ENCODE measurements at regions not wholly inside any gene's neighbourhood (a gene's known extent, or its start where the extent isn't known, plus 50 kb on each side); places are given as distances from the start of the nearest gene placed in this dataset.

- no peak overlapping the region for H3K4me3 Mint-ChIP-seq
- H3K27ac Mint-ChIP-seq = no peak overlapping the region
- peaks cover 0 to 6% of the 10 kb centered on the region in 2 donors for H3K9me3 Mint-ChIP-seq
- DNase-seq (no peak), ATAC-seq (no peak)
- no peaks in the 10 kb centered on the region for H3K27me3 Mint-ChIP-seq
- H3K4me1 Mint-ChIP-seq = no peaks in the 10 kb centered on the region
These were observed 1844.7 kb downstream of the NCAM2 start for GRCh38 chr21:22842875-22843274.

- H3K27ac Mint-ChIP-seq = no peak overlapping the region
- H3K9me3 Mint-ChIP-seq = no peaks in the 10 kb centered on the region
- H3K4me3 Mint-ChIP-seq = no peak overlapping the region
- no peaks in the 10 kb centered on the region for H3K27me3 Mint-ChIP-seq
- no peaks in the 10 kb centered on the region for H3K4me1 Mint-ChIP-seq
- ATAC-seq = no peak
- no peak for DNase-seq
These were observed 1857.4 kb downstream of the NCAM2 start for GRCh38 chr21:22855581-22855980.

- DNase-seq = no peak
- no peaks in the 10 kb centered on the region for H3K27me3 Mint-ChIP-seq
- no peak overlapping the region for H3K27ac Mint-ChIP-seq
- peaks cover 1% of the 10 kb centered on the region for H3K4me1 Mint-ChIP-seq
- H3K4me3 Mint-ChIP-seq = no peak overlapping the region
- peaks cover 0 to 7% of the 10 kb centered on the region in 2 donors for H3K9me3 Mint-ChIP-seq
- no peak for ATAC-seq
These were observed 1873.5 kb downstream of the NCAM2 start for GRCh38 chr21:22871692-22872091.

GRCh38 chr21:22880573-22880972 is 1882.4 kb downstream of the NCAM2 start:
- peak; percentile 35 for ATAC-seq
- H3K27me3 Mint-ChIP-seq = peaks cover 17% of the 10 kb centered on the region
- no peak overlapping the region for H3K27ac Mint-ChIP-seq
- H3K4me3 Mint-ChIP-seq = no peak overlapping the region
- H3K4me1 Mint-ChIP-seq = peaks cover 5% of the 10 kb centered on the region
- peaks cover 0 to 7% of the 10 kb centered on the region in 2 donors for H3K9me3 Mint-ChIP-seq
- no peak for DNase-seq

- ATAC-seq (no peak), DNase-seq (no peak)
- no peak overlapping the region for H3K27ac Mint-ChIP-seq
- H3K27me3 Mint-ChIP-seq = peaks cover 17% of the 10 kb centered on the region
- H3K9me3 Mint-ChIP-seq = peaks cover 0 to 7% of the 10 kb centered on the region in 2 donors
- H3K4me1 Mint-ChIP-seq = peaks cover 5% of the 10 kb centered on the region
- no peak overlapping the region for H3K4me3 Mint-ChIP-seq
These were observed 1882.9 kb downstream of the NCAM2 start for GRCh38 chr21:22881131-22881530.

- no peaks in the 10 kb centered on the region for H3K4me1 Mint-ChIP-seq
- H3K27me3 Mint-ChIP-seq = no peaks in the 10 kb centered on the region
- DNase-seq (no peak), ATAC-seq (no peak)
- no peak overlapping the region for H3K4me3 Mint-ChIP-seq
- no peaks in the 10 kb centered on the region for H3K9me3 Mint-ChIP-seq
- H3K27ac Mint-ChIP-seq = no peak overlapping the region
These were observed 1886.9 kb downstream of the NCAM2 start for GRCh38 chr21:22885079-22885478.

- no peak overlapping the region for H3K4me3 Mint-ChIP-seq
- no peak for ATAC-seq
- no peak for DNase-seq
- H3K27me3 Mint-ChIP-seq = no peaks in the 10 kb centered on the region
- no peaks in the 10 kb centered on the region for H3K9me3 Mint-ChIP-seq
- H3K27ac Mint-ChIP-seq = no peak overlapping the region
- no peaks in the 10 kb centered on the region for H3K4me1 Mint-ChIP-seq
These were observed 1887.4 kb downstream of the NCAM2 start for GRCh38 chr21:22885614-22886013.

GRCh38 chr21:22889445-22889844 is 1891.2 kb downstream of the NCAM2 start:
- Mint-ChIP-seq H3K27me3 (no peaks in the 10 kb centered on the region), H3K4me1 (no peaks in the 10 kb centered on the region), H3K4me3 (no peak overlapping the region), H3K9me3 (no peaks in the 10 kb centered on the region), H3K27ac (no peak overlapping the region)
- ATAC-seq = no peak
- DNase-seq = no peak

GRCh38 chr21:22890656-22891055 is 1892.4 kb downstream of the NCAM2 start:
- Mint-ChIP-seq H3K9me3 (no peaks in the 10 kb centered on the region), H3K27me3 (no peaks in the 10 kb centered on the region), H3K27ac (no peak overlapping the region), H3K4me1 (no peaks in the 10 kb centered on the region), H3K4me3 (no peak overlapping the region)
- no peak for ATAC-seq
- DNase-seq = no peak

GRCh38 chr21:22892028-22892427 is 1893.8 kb downstream of the NCAM2 start:
- Mint-ChIP-seq H3K4me1 (no peaks in the 10 kb centered on the region), H3K27me3 (no peaks in the 10 kb centered on the region), H3K9me3 (no peaks in the 10 kb centered on the region), H3K27ac (no peak overlapping the region), H3K4me3 (no peak overlapping the region)
- DNase-seq (no peak), ATAC-seq (no peak)

- Mint-ChIP-seq H3K4me3 (no peak overlapping the region), H3K27me3 (no peaks in the 10 kb centered on the region), H3K27ac (no peak overlapping the region), H3K4me1 (no peaks in the 10 kb centered on the region), H3K9me3 (no peaks in the 10 kb centered on the region)
- DNase-seq (no peak), ATAC-seq (no peak)
These were observed 1894.5 kb downstream of the NCAM2 start for GRCh38 chr21:22892740-22893139.

- ATAC-seq (no peak), DNase-seq (no peak)
- H3K27me3 Mint-ChIP-seq = no peaks in the 10 kb centered on the region
- H3K27ac Mint-ChIP-seq = no peak overlapping the region
- H3K4me3 Mint-ChIP-seq = no peak overlapping the region
- no peaks in the 10 kb centered on the region for H3K9me3 Mint-ChIP-seq
- no peaks in the 10 kb centered on the region for H3K4me1 Mint-ChIP-seq
These were observed 1899.9 kb downstream of the NCAM2 start for GRCh38 chr21:22898051-22898665.

GRCh38 chr21:22900490-22900889 is 1902.3 kb downstream of the NCAM2 start:
- Mint-ChIP-seq H3K4me1 (no peaks in the 10 kb centered on the region), H3K9me3 (no peaks in the 10 kb centered on the region), H3K27me3 (no peaks in the 10 kb centered on the region), H3K4me3 (no peak overlapping the region), H3K27ac (no peak overlapping the region)
- no peak for ATAC-seq
- no peak for DNase-seq

GRCh38 chr21:22903851-22904250 is 1905.6 kb downstream of the NCAM2 start:
- ATAC-seq (no peak), DNase-seq (no peak)
- H3K4me3 Mint-ChIP-seq = no peak overlapping the region
- H3K27me3 Mint-ChIP-seq = no peaks in the 10 kb centered on the region
- no peak overlapping the region for H3K27ac Mint-ChIP-seq
- H3K4me1 Mint-ChIP-seq = no peaks in the 10 kb centered on the region
- no peaks in the 10 kb centered on the region for H3K9me3 Mint-ChIP-seq

GRCh38 chr21:22904385-22904784 is 1906.2 kb downstream of the NCAM2 start:
- no peaks in the 10 kb centered on the region for H3K27me3 Mint-ChIP-seq
- no peak for DNase-seq
- no peak overlapping the region for H3K27ac Mint-ChIP-seq
- H3K4me3 Mint-ChIP-seq = no peak overlapping the region
- H3K9me3 Mint-ChIP-seq = no peaks in the 10 kb centered on the region
- H3K4me1 Mint-ChIP-seq = no peaks in the 10 kb centered on the region
- ATAC-seq = no peak

GRCh38 chr21:22925032-22925431 is 1926.8 kb downstream of the NCAM2 start:
- no peaks in the 10 kb centered on the region for H3K27me3 Mint-ChIP-seq
- DNase-seq = no peak
- no peak overlapping the region for H3K4me3 Mint-ChIP-seq
- H3K4me1 Mint-ChIP-seq = no peaks in the 10 kb centered on the region
- H3K27ac Mint-ChIP-seq = no peak overlapping the region
- peaks cover 0 to 8% of the 10 kb centered on the region in 2 donors for H3K9me3 Mint-ChIP-seq
- ATAC-seq = no peak

- no peaks in the 10 kb centered on the region for H3K27me3 Mint-ChIP-seq
- DNase-seq = no peak
- H3K4me1 Mint-ChIP-seq = no peaks in the 10 kb centered on the region
- no peak overlapping the region for H3K27ac Mint-ChIP-seq
- ATAC-seq = no peak
- no peak overlapping the region for H3K4me3 Mint-ChIP-seq
- H3K9me3 Mint-ChIP-seq = peaks cover 0 to 8% of the 10 kb centered on the region in 2 donors
These were observed 1929.3 kb downstream of the NCAM2 start for GRCh38 chr21:22927469-22927868.

Data from stimulated activated naive CD8-positive, alpha-beta T cell treated with anti-CD3 and anti-CD28 coated beads, Interleukin-15, amount 100 ng/mL, for 72 hours (primary cell).